Activated CD4-positive, alpha-beta T cell treated with anti-CD3 and anti-CD28 coated beads for 48 hours (primary cell): ENCODE measurements at regions not wholly inside any gene's neighbourhood (a gene's known extent, or its start where the extent isn't known, plus 50 kb on each side); places are given as distances from the start of the nearest gene placed in this dataset.
"Not testable (repeated sequence)": the region's sequence is repeated elsewhere in the genome, so short reads cannot be mapped to it uniquely, and the experiment has no call there.

ENCODE experiments used
- DNase-seq: peaks from one replicate; pipeline ENCODE4 v3.0.0-alpha.2; 2020

- DNase-seq = no peak
Observed at GRCh38 chr13:79966493-79966895, 374.4 kb downstream of the SPRY2 start.

- no peak for DNase-seq
Observed at GRCh38 chr13:79966059-79966458, 374.9 kb downstream of the SPRY2 start.

DNA sequence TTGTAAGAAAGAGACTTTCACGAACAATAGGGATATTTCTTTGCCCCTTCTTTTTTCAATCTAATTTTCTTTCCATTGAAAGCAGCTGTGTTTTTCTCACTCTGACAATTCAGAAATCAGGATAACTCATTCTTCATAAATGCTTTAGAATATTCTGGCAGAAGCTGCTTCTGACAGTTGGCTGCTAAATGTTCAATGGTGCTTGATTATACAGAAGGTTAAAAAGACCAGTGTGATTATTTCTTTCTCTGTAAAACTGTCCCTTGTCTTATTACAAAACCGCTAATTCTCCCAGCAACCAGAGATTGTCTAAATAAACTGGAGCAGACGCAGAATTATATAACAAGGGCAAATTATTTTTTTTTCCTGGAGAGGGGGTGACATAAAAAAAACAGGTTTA is 394.4 kb downstream of the SPRY2 start:
- DNase-seq = no peak

DNA sequence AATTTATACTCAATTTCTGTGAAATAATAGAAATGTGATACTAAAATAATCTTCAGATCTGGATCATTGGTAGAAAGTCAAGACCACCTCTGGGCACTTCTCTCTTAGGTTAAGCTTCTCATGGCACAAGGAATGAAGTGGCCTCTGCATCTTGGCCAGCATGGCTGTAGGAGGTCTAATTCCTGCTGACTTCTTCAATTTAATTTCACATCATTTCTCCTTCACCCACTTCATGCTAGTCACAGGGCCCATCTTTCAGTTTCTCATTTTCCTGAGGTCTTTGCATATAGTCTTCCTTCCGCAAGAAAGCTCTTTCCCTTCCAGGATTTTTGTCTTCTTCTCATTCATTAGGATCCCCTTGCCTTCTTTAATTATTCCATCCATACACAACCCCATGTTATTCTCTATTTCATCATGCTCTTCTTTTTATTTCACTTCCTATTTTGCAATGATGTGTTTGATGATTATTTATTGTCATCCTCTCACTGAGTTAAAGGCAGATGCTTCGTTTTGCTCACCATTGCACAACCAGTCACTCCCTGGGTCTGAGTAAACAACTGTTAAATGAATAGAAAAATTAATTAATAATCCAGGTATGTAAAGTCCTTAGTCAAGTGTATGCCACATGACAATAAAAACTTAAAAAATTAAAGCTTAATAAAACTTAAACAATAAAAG is 397.4 kb downstream of the SPRY2 start:
- DNase-seq = no peak

GRCh38 chr13:79941752-79942151 is 399.2 kb downstream of the SPRY2 start:
- no peak for DNase-seq

- no peak for DNase-seq
Observed at GRCh38 chr13:79939689-79940088, 401.2 kb downstream of the SPRY2 start.

GRCh38 chr13:79937771-79938216 is 403.1 kb downstream of the SPRY2 start:
- no peak for DNase-seq

- DNase-seq = no peak
Observed at GRCh38 chr13:79937311-79937710, 403.6 kb downstream of the SPRY2 start.

DNA sequence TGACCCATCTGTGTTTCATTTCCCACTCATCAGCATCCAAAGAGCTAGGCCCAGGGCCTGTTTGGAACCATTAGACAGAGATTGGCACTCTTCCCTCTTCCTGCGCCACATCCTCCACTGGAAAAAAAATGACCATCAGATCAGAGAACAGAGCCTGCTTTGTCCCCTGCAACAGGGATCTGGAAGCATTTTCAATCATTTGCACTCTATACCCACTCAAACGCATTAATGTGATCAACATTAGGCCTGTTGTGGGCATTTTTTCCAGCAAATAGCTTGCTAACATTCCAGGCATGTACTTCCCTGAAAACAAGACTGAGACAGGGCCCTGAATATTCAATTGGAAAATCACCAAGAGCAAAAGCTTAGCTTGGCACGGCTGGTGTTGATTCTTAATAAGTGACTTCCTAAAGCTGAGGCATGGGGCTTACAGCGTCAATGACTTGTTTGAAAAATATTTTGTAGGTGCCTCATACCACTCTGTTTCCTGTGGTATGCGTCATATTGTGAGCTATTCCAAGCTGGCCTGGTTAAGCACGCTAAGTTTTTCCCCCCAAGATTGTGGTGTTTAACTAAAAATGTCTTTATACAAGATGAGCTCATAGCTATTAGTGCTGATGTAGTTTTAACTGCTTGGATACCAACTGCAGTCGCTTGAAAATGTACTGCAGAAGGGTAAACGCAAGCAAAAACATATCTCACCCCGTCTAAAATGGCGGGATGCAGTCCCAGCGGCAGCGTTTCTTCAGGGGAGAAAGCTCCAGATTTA is 404.4 kb downstream of the SPRY2 start:
- DNase-seq = no peak

GRCh38 chr13:79935121-79935520 is 405.8 kb downstream of the SPRY2 start:
- DNase-seq = no peak

DNA sequence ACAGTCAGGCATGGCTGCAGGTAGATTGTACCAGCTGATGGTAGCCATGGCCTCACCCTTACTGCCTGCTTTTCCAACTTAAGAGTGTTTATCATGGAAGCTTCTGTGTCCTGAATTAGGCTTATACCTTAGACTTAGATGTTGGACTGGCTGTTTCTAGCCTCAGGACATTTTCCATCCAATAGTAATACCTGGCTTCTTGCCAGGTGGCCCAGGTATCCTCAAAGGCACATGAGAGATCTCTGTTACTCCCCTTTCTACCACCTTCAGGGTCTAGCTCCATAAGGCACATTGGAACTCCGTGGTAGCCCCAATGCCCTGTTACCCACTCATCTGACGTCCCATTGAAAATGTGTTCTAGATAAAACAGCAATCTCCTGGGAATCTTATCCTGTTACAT is 407.5 kb downstream of the SPRY2 start:
- DNase-seq = no peak

- DNase-seq = no peak
Observed at GRCh38 chr13:79932556-79932955, 408.4 kb downstream of the SPRY2 start.

- not testable (repeated sequence) for DNase-seq
Observed at GRCh38 chr13:79923973-79924556, 416.9 kb downstream of the SPRY2 start.

DNA sequence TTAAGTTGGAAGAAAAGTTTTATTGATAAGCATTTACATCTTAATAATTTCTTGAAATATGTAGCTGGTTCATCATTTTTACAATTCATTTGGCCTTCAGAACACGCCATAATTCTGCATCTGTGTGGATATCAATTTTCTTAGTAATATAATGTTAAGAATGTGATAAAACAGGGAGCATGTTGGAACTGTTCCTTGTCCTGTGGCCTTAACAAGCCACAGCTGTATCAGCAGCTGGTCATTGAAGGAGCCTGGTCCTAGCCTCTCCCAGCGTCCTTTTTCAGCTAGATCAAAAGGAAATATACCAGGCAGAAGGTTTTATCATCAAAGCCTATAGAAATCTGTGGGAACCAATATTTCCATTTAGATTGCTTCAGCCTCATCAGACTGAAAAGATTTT is 421.8 kb downstream of the SPRY2 start:
- DNase-seq = no peak

DNA sequence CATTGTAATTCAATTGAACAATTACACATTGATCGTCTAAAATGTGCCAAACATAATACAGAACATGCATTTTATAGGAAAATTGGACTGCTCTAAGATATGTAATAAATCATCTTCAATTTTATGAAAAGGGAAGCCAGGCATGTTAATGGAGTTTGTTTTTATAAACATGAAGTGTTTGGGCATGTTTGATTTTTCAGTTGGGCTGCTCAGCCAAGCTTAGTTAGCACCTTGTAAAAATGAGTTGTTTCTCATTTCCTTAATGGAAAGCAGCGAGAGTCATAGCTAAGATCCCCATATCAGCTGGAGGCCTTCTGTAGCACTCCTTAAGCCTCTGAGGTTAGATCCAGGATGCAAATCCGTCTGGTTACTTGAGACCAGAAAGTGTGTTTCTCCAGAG is 422.3 kb downstream of the SPRY2 start:
- DNase-seq = no peak

- DNase-seq = no peak
Observed at GRCh38 chr13:79917628-79918027, 423.3 kb downstream of the SPRY2 start.

DNA sequence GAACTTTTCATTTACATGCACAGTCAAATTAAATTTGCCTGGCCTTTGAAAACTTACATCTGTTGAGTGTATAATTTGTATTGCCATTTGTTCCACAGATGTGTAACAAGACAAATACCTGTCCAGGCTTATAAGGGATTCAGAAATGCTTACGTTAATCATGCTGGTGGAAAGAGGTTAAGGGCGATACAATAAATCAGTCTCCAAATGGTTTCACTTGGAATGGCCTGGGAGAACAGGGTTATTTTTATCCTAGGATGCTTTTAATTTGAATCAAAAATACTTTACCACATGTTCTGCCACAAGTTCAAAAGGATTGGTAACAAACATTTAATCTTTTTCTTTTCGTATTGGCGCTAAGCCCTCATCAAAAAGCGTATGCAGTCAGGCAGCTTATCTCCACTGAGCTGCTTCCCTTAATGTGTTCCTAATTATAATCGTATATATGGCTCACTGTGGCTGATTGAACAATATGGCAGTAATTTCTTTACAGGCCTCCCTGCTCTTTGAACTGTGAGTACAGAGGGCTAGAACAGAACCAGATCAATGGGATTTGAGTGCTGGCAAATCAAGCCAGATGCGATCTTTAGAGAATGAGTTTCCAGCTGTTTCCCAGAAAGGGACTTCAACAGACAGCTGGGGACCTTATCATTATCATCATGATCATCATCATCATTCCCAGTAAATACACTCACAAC is 425.7 kb downstream of the SPRY2 start:
- DNase-seq = no peak

DNA sequence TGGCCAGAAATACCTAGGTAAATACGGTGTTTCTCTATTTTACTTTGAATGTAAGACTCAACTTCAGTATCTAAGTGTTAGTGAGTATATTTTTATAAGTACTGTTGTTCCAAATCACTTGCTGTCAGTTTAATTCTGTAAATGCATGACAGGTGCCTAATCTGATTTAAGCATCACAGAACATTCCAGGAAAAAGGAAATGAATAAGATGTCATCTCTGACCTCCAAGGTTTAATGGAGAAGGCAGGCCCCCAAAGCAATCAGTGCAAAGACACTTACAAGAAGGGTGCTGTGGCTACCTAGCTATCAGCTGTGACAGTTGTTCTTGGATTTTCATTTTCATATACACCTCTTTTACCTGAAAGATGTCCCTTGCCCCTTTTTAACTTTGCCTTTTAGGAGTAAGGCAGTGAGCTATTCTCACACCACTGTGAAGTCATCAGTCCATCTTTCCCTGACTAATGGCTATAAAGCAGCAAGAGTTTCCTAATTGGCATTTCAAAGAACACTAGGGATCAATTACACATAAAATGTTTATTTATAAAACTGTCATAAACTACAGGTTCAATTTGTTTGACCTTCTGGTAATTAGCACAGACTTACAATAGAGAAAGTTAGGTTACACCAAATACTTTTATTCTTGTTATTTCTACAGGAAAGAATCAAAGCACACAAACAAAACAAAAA is 427.6 kb downstream of the SPRY2 start:
- DNase-seq = no peak

- no peak for DNase-seq
Observed at GRCh38 chr13:79912403-79912802, 428.5 kb downstream of the SPRY2 start.

GRCh38 chr13:79910875-79911540 is 429.9 kb downstream of the SPRY2 start:
- no peak for DNase-seq

DNA sequence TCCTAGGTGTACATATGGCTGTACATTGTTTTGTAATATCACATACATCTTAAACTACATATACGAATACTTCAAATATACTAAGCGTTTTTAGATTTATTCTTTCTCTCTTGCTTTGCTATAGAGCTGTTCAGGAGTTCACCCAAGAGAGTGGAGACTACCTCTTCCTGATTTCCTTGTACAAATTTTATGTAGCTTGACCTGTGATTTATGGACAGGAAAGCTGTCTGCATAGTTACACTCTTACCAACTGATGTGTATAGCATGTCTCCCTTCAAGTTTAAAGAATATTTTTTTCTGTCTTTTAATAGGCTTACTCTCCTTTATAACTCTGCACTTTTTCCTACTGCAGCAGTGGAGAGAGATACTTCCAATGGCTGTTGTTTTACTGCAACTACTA is 428.7 kb downstream of the NDFIP2 start:
- DNase-seq = no peak

- DNase-seq = no peak
Observed at GRCh38 chr13:79908381-79908780, 427.4 kb downstream of the NDFIP2 start.
